MM.1S (cell line): ENCODE measurements at regions not wholly inside any gene's neighbourhood (a gene's known extent, or its start where the extent isn't known, plus 50 kb on each side); places are given as distances from the start of the nearest gene placed in this dataset.

Experiments
- DNase-seq: peaks from one replicate; pipeline ENCODE4 v3.0.0-alpha.2; 2015
- H2AFZ ChIP-seq: fragments of 300-600 bp; sonication (generic); 2 replicates; pipeline ENCODE4 v1.6.0; 2016; ENCODE audit warnings: antibody characterized with exemption, low read length
- H3F3A ChIP-seq: fragments of 300-600 bp; sonication (generic); 2 replicates; pipeline ENCODE4 v1.6.1; 2016; ENCODE audit warnings: mild to moderate bottlenecking, antibody characterized with exemption, low read length, moderate library complexity, mixed read lengths; ENCODE audit not compliant: insufficient read depth
- H3K27ac ChIP-seq: fragments of 300-600 bp; sonication (generic); 2 replicates; pipeline ENCODE4 v1.5.1; 2016; ENCODE audit warnings: mild to moderate bottlenecking, low read length
- H3K27me3 ChIP-seq: fragments of 300-600 bp; sonication (generic); replicated peaks from 2 replicates; pipeline ENCODE4 v1.6.0; 2016; ENCODE audit warnings: low read length; ENCODE audit not compliant: insufficient read depth
- H3K36me3 ChIP-seq: fragments of 300-600 bp; sonication (generic); replicated peaks from 2 replicates; pipeline ENCODE4 v1.6.1; 2016; ENCODE audit warnings: mild to moderate bottlenecking, low read length, mixed read lengths; ENCODE audit not compliant: insufficient read depth
- H3K4me1 ChIP-seq: fragments of 300-600 bp; sonication (generic); 2 replicates; pipeline ENCODE4 v1.6.1; 2016; ENCODE audit warnings: low read length, mixed read lengths
- H3K4me2 ChIP-seq: fragments of 300-600 bp; sonication (generic); 2 replicates; pipeline ENCODE4 v1.6.0; 2016; ENCODE audit warnings: low read depth, low read length
- H3K4me3 ChIP-seq: fragments of 300-600 bp; sonication (generic); 2 replicates; pipeline ENCODE4 v1.5.1; 2016; ENCODE audit warnings: low read length, mixed read lengths
- H3K79me2 ChIP-seq: fragments of 300-600 bp; sonication (generic); 2 replicates; pipeline ENCODE4 v1.6.1; 2016; ENCODE audit warnings: mixed run types, low read length, mixed read lengths
- H3K9ac ChIP-seq: fragments of 300-600 bp; sonication (generic); 2 replicates; pipeline ENCODE4 v1.6.1; 2016; ENCODE audit warnings: low read length, mixed read lengths
- H3K9me2 ChIP-seq: fragments of 300-600 bp; sonication (generic); replicated peaks from 2 replicates; pipeline ENCODE4 v1.6.1; 2016; ENCODE audit warnings: mild to moderate bottlenecking, low read length, mixed read lengths; ENCODE audit not compliant: insufficient read depth
- H3K9me3 ChIP-seq: fragments of 300-600 bp; sonication (generic); replicated peaks from 2 replicates; pipeline ENCODE4 v1.6.1; 2016; ENCODE audit warnings: mild to moderate bottlenecking, low read length, mixed read lengths; ENCODE audit not compliant: insufficient read depth
- H4K20me1 ChIP-seq: fragments of 300-600 bp; sonication (generic); 2 replicates; pipeline ENCODE4 v1.6.1; 2016; ENCODE audit warnings: mild to moderate bottlenecking, low read length, moderate library complexity, mixed read lengths; ENCODE audit not compliant: insufficient read depth
- CTCF ChIP-seq: fragments of 300-600 bp; sonication (generic); IDR thresholded peaks from 2 replicates; pipeline ENCODE4 v1.5.1; 2016; ENCODE audit warnings: antibody characterized with exemption, low read length, mixed read lengths
- EZH2 ChIP-seq: fragments of 300-600 bp; sonication (generic); optimal IDR thresholded peaks from 2 replicates; pipeline ENCODE3; 2017; ENCODE audit warnings: low read depth, mild to moderate bottlenecking, antibody characterized with exemption, low read length, mixed read lengths
- EZH2phosphoT487 ChIP-seq: fragments of 300-600 bp; sonication (generic); IDR thresholded peaks from 2 replicates; pipeline ENCODE4 v1.6.1; 2018; ENCODE audit warnings: antibody characterized with exemption, low read length

- Histone ChIP-seq H3K27ac (no peak overlapping the region), H3K36me3 (no peaks in the 10 kb centered on the region), H3K9ac (no peak overlapping the region), H3K27me3 (no peaks in the 10 kb centered on the region), H3K4me1 (no peaks in the 10 kb centered on the region), H3K4me3 (no peak overlapping the region), H3K79me2 (no peaks in the 10 kb centered on the region), H3K9me3 (no peaks in the 10 kb centered on the region), H3F3A (no peaks in the 10 kb centered on the region), H3K9me2 (no peaks in the 10 kb centered on the region), H4K20me1 (no peaks in the 10 kb centered on the region), H3K4me2 (no peak overlapping the region), H2AFZ (no peak overlapping the region)
- TF ChIP-seq EZH2phosphoT487: no peak
- no peak for TF ChIP-seq CTCF
- no peak for TF ChIP-seq EZH2
- no peak for DNase-seq
Measured at GRCh38 chr15:61420546-61420945, 191.4 kb upstream of the RORA start.

GRCh38 chr15:61415617-61416120 is 186.6 kb upstream of the RORA start:
- no peaks in the 10 kb centered on the region for H3F3A ChIP-seq
- no peak overlapping the region for H3K4me3 ChIP-seq
- H3K4me2 ChIP-seq: no peak overlapping the region
- no peak overlapping the region for H3K27ac ChIP-seq
- no peak for TF ChIP-seq EZH2phosphoT487
- no peak for TF ChIP-seq CTCF
- no peak for TF ChIP-seq EZH2
- H3K9ac ChIP-seq: no peak overlapping the region
- no peaks in the 10 kb centered on the region for H4K20me1 ChIP-seq
- no peaks in the 10 kb centered on the region for H3K27me3 ChIP-seq
- no peak for DNase-seq
- H3K9me2 ChIP-seq: no peaks in the 10 kb centered on the region
- H3K4me1 ChIP-seq: no peaks in the 10 kb centered on the region; the same call in 1 of the 2 replicates
- no peak overlapping the region for H2AFZ ChIP-seq
- H3K79me2 ChIP-seq: no peaks in the 10 kb centered on the region
- H3K9me3 ChIP-seq: no peaks in the 10 kb centered on the region
- H3K36me3 ChIP-seq: no peaks in the 10 kb centered on the region

- no peaks in the 10 kb centered on the region for H3K9me2 ChIP-seq
- no peak overlapping the region for H3K4me2 ChIP-seq
- H4K20me1 ChIP-seq: no peaks in the 10 kb centered on the region
- TF ChIP-seq CTCF: no peak
- TF ChIP-seq EZH2: no peak
- TF ChIP-seq EZH2phosphoT487: no peak
- H3K9me3 ChIP-seq: no peaks in the 10 kb centered on the region
- H3K36me3 ChIP-seq: no peaks in the 10 kb centered on the region
- H3K27ac ChIP-seq: no peak overlapping the region
- no peaks in the 10 kb centered on the region; the same call in 1 of the 2 replicates for H3K4me1 ChIP-seq
- no peaks in the 10 kb centered on the region for H3F3A ChIP-seq
- H3K4me3 ChIP-seq: no peak overlapping the region
- H3K27me3 ChIP-seq: no peaks in the 10 kb centered on the region
- H2AFZ ChIP-seq: no peak overlapping the region
- H3K9ac ChIP-seq: no peak overlapping the region
- H3K79me2 ChIP-seq: no peaks in the 10 kb centered on the region
- peak; percentile 47 for DNase-seq
Measured at GRCh38 chr15:61411902-61412510, 182.9 kb upstream of the RORA start.
